ENCODE measurements at regions not wholly inside any gene's neighbourhood (a gene's known extent, or its start where the extent isn't known, plus 50 kb on each side); places are given as distances from the start of the nearest gene placed in this dataset.

GRCh38 chr5:63825984-63826383, 136.3 kb downstream of the HTR1A start:
- Histone ChIP-seq H3K4me1 (ENCODE audit: insufficient read depth, low read length) (no peaks in the 10 kb centered on the region), H3K36me3 (ENCODE audit: insufficient read depth, low read length) (no peaks in the 10 kb centered on the region), H3K27ac (ENCODE audit: low read depth, low read length) (no peak overlapping the region), H3K4me3 (ENCODE audit: low read length in 2 of 2) (no peak overlapping the region), H3K9me3 (ENCODE audit: control insufficient read depth in 1 of 2, low read length in 2 of 2) (no peaks in the 10 kb centered on the region), H3K27me3 (ENCODE audit: insufficient read depth, low read length) (no peaks in the 10 kb centered on the region)
- Mint-ChIP-seq H3K27me3 (no peaks in the 10 kb centered on the region), H3K9me3 (peaks cover 0 to 8% (median 2%) of the 10 kb centered on the region in 8 donors), H3K36me3 (no peaks in the 10 kb centered on the region), H3K4me1 (no peaks in the 10 kb centered on the region), H3K27ac (no peak overlapping the region), H3K4me3 (no peak overlapping the region)
- POLR2A ChIA-PET (ENCODE audit: partially characterized antibody), result no interaction called here
- CTCF ChIA-PET (ENCODE audit: partially characterized antibody), result no interaction called here
- DNase-seq, result no peak
- intact Hi-C loops (cut with micrococcal nuclease), result no loop called here

GRCh38 chr5:63823583-63823982, 138.7 kb downstream of the HTR1A start:
- ChIA-PET CTCF (ENCODE audit: partially characterized antibody) (no interaction called here), POLR2A (ENCODE audit: partially characterized antibody) (no interaction called here)
- no peaks in the 10 kb centered on the region for H3K36me3 Mint-ChIP-seq
- H3K27me3 Mint-ChIP-seq, result no peaks in the 10 kb centered on the region
- Histone ChIP-seq H3K27ac (ENCODE audit: low read depth, low read length) (no peak overlapping the region), H3K27me3 (ENCODE audit: insufficient read depth, low read length) (no peaks in the 10 kb centered on the region), H3K4me1 (ENCODE audit: insufficient read depth, low read length) (no peaks in the 10 kb centered on the region), H3K4me3 (ENCODE audit: low read length in 2 of 2) (no peak overlapping the region), H3K9me3 (ENCODE audit: control insufficient read depth in 1 of 2, low read length in 2 of 2) (no peaks in the 10 kb centered on the region), H3K36me3 (ENCODE audit: insufficient read depth, low read length) (no peaks in the 10 kb centered on the region)
- no peak for DNase-seq
- H3K4me1 Mint-ChIP-seq, result no peaks in the 10 kb centered on the region
- no peak overlapping the region for H3K4me3 Mint-ChIP-seq
- peaks cover 0 to 8% (median 2%) of the 10 kb centered on the region in 8 donors for H3K9me3 Mint-ChIP-seq
- H3K27ac Mint-ChIP-seq, result no peak overlapping the region
- intact Hi-C loops (cut with micrococcal nuclease), result no loop called here

- no peaks in the 10 kb centered on the region for H3K4me1 ChIP-seq (ENCODE audit: insufficient read depth, low read length)
- no peak for DNase-seq
- Mint-ChIP-seq H3K9me3 (peaks cover 0 to 8% (median 3%) of the 10 kb centered on the region in 8 donors), H3K36me3 (no peaks in the 10 kb centered on the region), H3K4me3 (no peak overlapping the region), H3K27me3 (no peaks in the 10 kb centered on the region), H3K27ac (no peak overlapping the region), H3K4me1 (no peaks in the 10 kb centered on the region)
- H3K27me3 ChIP-seq (ENCODE audit: insufficient read depth, low read length), result no peaks in the 10 kb centered on the region
- intact Hi-C loops (cut with micrococcal nuclease), result no loop called here
- no peaks in the 10 kb centered on the region for H3K9me3 ChIP-seq (ENCODE audit: control insufficient read depth in 1 of 2, low read length in 2 of 2)
- H3K4me3 ChIP-seq (ENCODE audit: low read length in 2 of 2), result no peak overlapping the region
- ChIA-PET CTCF (ENCODE audit: partially characterized antibody) (no interaction called here), POLR2A (ENCODE audit: partially characterized antibody) (no interaction called here)
- no peak overlapping the region for H3K27ac ChIP-seq (ENCODE audit: low read depth, low read length)
- H3K36me3 ChIP-seq (ENCODE audit: insufficient read depth, low read length), result no peaks in the 10 kb centered on the region
Observed at GRCh38 chr5:63822614-63823013, 139.6 kb downstream of the HTR1A start.

- no peak overlapping the region for H3K4me3 Mint-ChIP-seq
- H3K9me3 Mint-ChIP-seq, result peaks cover 2 to 12% (median 9%) of the 10 kb centered on the region in 8 donors
- no peaks in the 10 kb centered on the region for H3K9me3 ChIP-seq (ENCODE audit: control insufficient read depth in 1 of 2, low read length in 2 of 2)
- no peaks in the 10 kb centered on the region for H3K36me3 ChIP-seq (ENCODE audit: insufficient read depth, low read length)
- no peaks in the 10 kb centered on the region for H3K4me1 ChIP-seq (ENCODE audit: insufficient read depth, low read length)
- no peaks in the 10 kb centered on the region for H3K27me3 Mint-ChIP-seq
- CTCF ChIA-PET (ENCODE audit: partially characterized antibody), result no interaction called here
- H3K4me1 Mint-ChIP-seq, result no peaks in the 10 kb centered on the region
- no peak overlapping the region for H3K27ac ChIP-seq (ENCODE audit: low read depth, low read length)
- no peaks in the 10 kb centered on the region for H3K27me3 ChIP-seq (ENCODE audit: insufficient read depth, low read length)
- H3K36me3 Mint-ChIP-seq, result no peaks in the 10 kb centered on the region
- no peak overlapping the region for H3K27ac Mint-ChIP-seq
- no peak for DNase-seq
- H3K4me3 ChIP-seq (ENCODE audit: low read length in 2 of 2), result no peak overlapping the region
- POLR2A ChIA-PET (ENCODE audit: partially characterized antibody), result no interaction called here
- intact Hi-C loops (cut with micrococcal nuclease), result no loop called here
Observed at GRCh38 chr5:63820577-63820976, 141.7 kb downstream of the HTR1A start.

GRCh38 chr5:63812693-63813092, 149.6 kb downstream of the HTR1A start:
- Mint-ChIP-seq H3K4me3 (no peak overlapping the region), H3K27me3 (no peaks in the 10 kb centered on the region), H3K4me1 (no peaks in the 10 kb centered on the region), H3K27ac (no peak overlapping the region), H3K36me3 (no peaks in the 10 kb centered on the region), H3K9me3 (peaks cover 2 to 26% (median 18%) of the 10 kb centered on the region in 8 donors)
- no peaks in the 10 kb centered on the region for H3K27me3 ChIP-seq (ENCODE audit: insufficient read depth, low read length)
- ChIA-PET CTCF (ENCODE audit: partially characterized antibody) (no interaction called here), POLR2A (ENCODE audit: partially characterized antibody) (no interaction called here)
- no peaks in the 10 kb centered on the region for H3K36me3 ChIP-seq (ENCODE audit: insufficient read depth, low read length)
- no peak for DNase-seq
- intact Hi-C loops (cut with micrococcal nuclease), result no loop called here
- H3K9me3 ChIP-seq (ENCODE audit: control insufficient read depth in 1 of 2, low read length in 2 of 2), result no peaks in the 10 kb centered on the region
- no peak overlapping the region for H3K4me3 ChIP-seq (ENCODE audit: low read length in 2 of 2)
- H3K27ac ChIP-seq (ENCODE audit: low read depth, low read length), result no peak overlapping the region
- H3K4me1 ChIP-seq (ENCODE audit: insufficient read depth, low read length), result no peaks in the 10 kb centered on the region

- H3K4me1 Mint-ChIP-seq, result no peaks in the 10 kb centered on the region
- DNase-seq, result no peak
- Histone ChIP-seq H3K9me3 (ENCODE audit: control insufficient read depth in 1 of 2, low read length in 2 of 2) (no peaks in the 10 kb centered on the region), H3K4me1 (ENCODE audit: insufficient read depth, low read length) (no peaks in the 10 kb centered on the region), H3K4me3 (ENCODE audit: low read length in 2 of 2) (no peak overlapping the region), H3K27me3 (ENCODE audit: insufficient read depth, low read length) (no peaks in the 10 kb centered on the region), H3K36me3 (ENCODE audit: insufficient read depth, low read length) (no peaks in the 10 kb centered on the region), H3K27ac (ENCODE audit: low read depth, low read length) (no peak overlapping the region)
- POLR2A ChIA-PET (ENCODE audit: partially characterized antibody), result no interaction called here
- H3K27me3 Mint-ChIP-seq, result no peaks in the 10 kb centered on the region
- H3K4me3 Mint-ChIP-seq, result no peak overlapping the region
- intact Hi-C loops (cut with micrococcal nuclease), result no loop called here
- no peaks in the 10 kb centered on the region for H3K36me3 Mint-ChIP-seq
- CTCF ChIA-PET (ENCODE audit: partially characterized antibody), result no interaction called here
- peaks cover 2 to 26% (median 17%) of the 10 kb centered on the region in 8 donors for H3K9me3 Mint-ChIP-seq
- no peak overlapping the region for H3K27ac Mint-ChIP-seq
Observed at GRCh38 chr5:63811961-63812360, 150.3 kb downstream of the HTR1A start.

- Mint-ChIP-seq H3K4me1 (no peaks in the 10 kb centered on the region), H3K9me3 (peaks cover 2 to 23% (median 16%) of the 10 kb centered on the region in 8 donors), H3K4me3 (no peak overlapping the region), H3K27me3 (no peaks in the 10 kb centered on the region), H3K27ac (no peak overlapping the region), H3K36me3 (no peaks in the 10 kb centered on the region)
- intact Hi-C loops (cut with micrococcal nuclease), result no loop called here
- DNase-seq, result no peak
- H3K4me1 ChIP-seq (ENCODE audit: insufficient read depth, low read length), result no peaks in the 10 kb centered on the region
- POLR2A ChIA-PET (ENCODE audit: partially characterized antibody), result no interaction called here
- CTCF ChIA-PET (ENCODE audit: partially characterized antibody), result no interaction called here
- H3K36me3 ChIP-seq (ENCODE audit: insufficient read depth, low read length), result no peaks in the 10 kb centered on the region
- H3K27ac ChIP-seq (ENCODE audit: low read depth, low read length), result no peak overlapping the region
- no peaks in the 10 kb centered on the region for H3K9me3 ChIP-seq (ENCODE audit: control insufficient read depth in 1 of 2, low read length in 2 of 2)
- no peak overlapping the region for H3K4me3 ChIP-seq (ENCODE audit: low read length in 2 of 2)
- no peaks in the 10 kb centered on the region for H3K27me3 ChIP-seq (ENCODE audit: insufficient read depth, low read length)
Observed at GRCh38 chr5:63811286-63811685, 151.0 kb downstream of the HTR1A start.

GRCh38 chr5:63805151-63805550, 157.1 kb downstream of the HTR1A start:
- no peaks in the 10 kb centered on the region for H3K27me3 ChIP-seq (ENCODE audit: insufficient read depth, low read length)

More at GRCh38 chr5:63805151-63805550, 157.1 kb downstream of the HTR1A start:
- Mint-ChIP-seq H3K9me3 (peaks cover 0 to 8% (median 5%) of the 10 kb centered on the region in 8 donors), H3K36me3 (no peaks in the 10 kb centered on the region), H3K27ac (no peak overlapping the region), H3K27me3 (no peaks in the 10 kb centered on the region), H3K4me3 (no peak overlapping the region), H3K4me1 (no peaks in the 10 kb centered on the region)
- Histone ChIP-seq H3K4me3 (ENCODE audit: low read length in 2 of 2) (no peak overlapping the region), H3K4me1 (ENCODE audit: insufficient read depth, low read length) (no peaks in the 10 kb centered on the region), H3K27ac (ENCODE audit: low read depth, low read length) (no peak overlapping the region), H3K9me3 (ENCODE audit: control insufficient read depth in 1 of 2, low read length in 2 of 2) (no peaks in the 10 kb centered on the region), H3K36me3 (ENCODE audit: insufficient read depth, low read length) (no peaks in the 10 kb centered on the region)
- no peak for DNase-seq
- intact Hi-C loops (cut with micrococcal nuclease), result no loop called here
- ChIA-PET POLR2A (ENCODE audit: partially characterized antibody) (no interaction called here), CTCF (ENCODE audit: partially characterized antibody) (no interaction called here)

All from CD4-positive, alpha-beta memory T cell (primary cell).